Suprapubic skin (tissue), 4 donors: ENCODE measurements at regions not wholly inside any gene's neighbourhood (a gene's known extent, or its start where the extent isn't known, plus 50 kb on each side); places are given as distances from the start of the nearest gene placed in this dataset.

ENCODE experiments used
- DNase-seq, 2 donors: peaks; one replicate each; pipeline ENCODE4 v3.0.0-alpha.2; 2019; ENCODE audit warnings: low spot score in 2 of 2
- H3K27ac ChIP-seq: fragments of 200-600 bp; sonication (generic); one replicate; pipeline ENCODE4 v1.5.1; 2019
- H3K27me3 ChIP-seq: fragments of 200-600 bp; sonication (generic); one replicate; pipeline ENCODE4 v1.5.1; 2019
- H3K36me3 ChIP-seq: fragments of 200-600 bp; sonication (generic); one replicate; pipeline ENCODE4 v1.5.1; 2019
- H3K4me1 ChIP-seq: fragments of 200-600 bp; sonication (generic); one replicate; pipeline ENCODE4 v1.5.1; 2019
- H3K4me3 ChIP-seq: fragments of 200-600 bp; sonication (generic); one replicate; pipeline ENCODE4 v1.5.1; 2019; ENCODE audit warnings: mild to moderate bottlenecking
- H3K9me3 ChIP-seq: fragments of 200-600 bp; sonication (generic); one replicate; pipeline ENCODE4 v1.5.1; 2019
- EP300 ChIP-seq: sonication (generic); formaldehyde crosslinking; IDR thresholded peaks from one replicate; pipeline ENCODE4 v1.6.1; 2017; ENCODE audit warnings: antibody characterized with exemption
- POLR2A ChIP-seq, 2 donors: fragments of 450-650 bp; IDR thresholded peaks; one replicate each; pipeline ENCODE4 v1.6.1; 2017; ENCODE audit warnings: antibody characterized with exemption in 2 of 2, mild to moderate bottlenecking in 2 of 2, moderate library complexity in 2 of 2
- POLR2AphosphoS5 ChIP-seq, 3 donors: sonication (generic); formaldehyde crosslinking; IDR thresholded peaks; one replicate each; pipeline ENCODE4 v1.6.1; 2017; ENCODE audit warnings: antibody characterized with exemption in 3 of 3
- WGBS: methylation state at CpG from one replicate; pipeline ENCODE4 v1.1.5; 2018; 5-methylcytosine and 5-hydroxymethylcytosine counted together
- TF ChIP-seq, protein P1 (sequence below), 2 donors: fragments of 200-600 bp in 1 of 2; fragments of 450-650 bp in 1 of 2; sonication (generic) in 1 of 2; IDR thresholded peaks; one replicate each; pipeline ENCODE4 v1.5.1; 2016 to 2019; ENCODE audit warnings: antibody characterized with exemption in 2 of 2, mild to moderate bottlenecking in 1 of 2, moderate library complexity in 1 of 2

DNA sequence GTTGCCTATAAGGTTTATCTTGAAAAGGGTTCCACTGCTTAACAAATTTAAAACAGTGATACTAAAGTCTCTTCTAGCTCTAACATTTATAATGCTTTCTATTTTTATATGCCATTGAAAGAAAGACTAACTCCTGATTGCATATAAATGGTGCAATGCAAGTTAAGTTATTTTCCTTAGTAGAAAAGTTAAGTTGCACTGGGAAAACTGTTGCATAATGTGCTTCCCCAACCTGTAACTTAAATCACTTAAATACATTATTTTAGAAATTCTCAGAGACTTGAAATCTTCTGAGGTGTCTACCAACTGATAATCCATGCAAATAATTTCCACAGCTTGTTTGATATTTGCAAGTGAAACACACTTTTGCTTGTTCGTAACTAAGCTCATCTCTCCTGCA is 175.0 kb upstream of the HMCN1 start:
- Histone ChIP-seq H3K9me3 (no peaks in the 10 kb centered on the region), H3K27me3 (no peaks in the 10 kb centered on the region), H3K4me3 (no peak overlapping the region), H3K36me3 (no peaks in the 10 kb centered on the region), H3K27ac (no peak overlapping the region), H3K4me1 (no peaks in the 10 kb centered on the region)
- no peak for DNase-seq
- TF ChIP-seq POLR2A (IDR thresholded peaks at IDR 0.05) = no peak
- TF ChIP-seq, protein P1, sequence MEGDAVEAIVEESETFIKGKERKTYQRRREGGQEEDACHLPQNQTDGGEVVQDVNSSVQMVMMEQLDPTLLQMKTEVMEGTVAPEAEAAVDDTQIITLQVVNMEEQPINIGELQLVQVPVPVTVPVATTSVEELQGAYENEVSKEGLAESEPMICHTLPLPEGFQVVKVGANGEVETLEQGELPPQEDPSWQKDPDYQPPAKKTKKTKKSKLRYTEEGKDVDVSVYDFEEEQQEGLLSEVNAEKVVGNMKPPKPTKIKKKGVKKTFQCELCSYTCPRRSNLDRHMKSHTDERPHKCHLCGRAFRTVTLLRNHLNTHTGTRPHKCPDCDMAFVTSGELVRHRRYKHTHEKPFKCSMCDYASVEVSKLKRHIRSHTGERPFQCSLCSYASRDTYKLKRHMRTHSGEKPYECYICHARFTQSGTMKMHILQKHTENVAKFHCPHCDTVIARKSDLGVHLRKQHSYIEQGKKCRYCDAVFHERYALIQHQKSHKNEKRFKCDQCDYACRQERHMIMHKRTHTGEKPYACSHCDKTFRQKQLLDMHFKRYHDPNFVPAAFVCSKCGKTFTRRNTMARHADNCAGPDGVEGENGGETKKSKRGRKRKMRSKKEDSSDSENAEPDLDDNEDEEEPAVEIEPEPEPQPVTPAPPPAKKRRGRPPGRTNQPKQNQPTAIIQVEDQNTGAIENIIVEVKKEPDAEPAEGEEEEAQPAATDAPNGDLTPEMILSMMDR (IDR thresholded peaks at IDR 0.05) = no peak
- no peak for TF ChIP-seq EP300
- no peak for TF ChIP-seq POLR2AphosphoS5 (IDR thresholded peaks at IDR 0.05)
- WGBS = 100% methylated on average over 1 of the region's 1 CpG

GRCh38 chr1:185556561-185556960 is 177.6 kb upstream of the HMCN1 start:
- no peak overlapping the region for H3K4me3 ChIP-seq
- H3K27ac ChIP-seq = no peak overlapping the region
- 91% methylated on average over 1 of the region's 1 CpG for whole genome bisulfite sequencing
- TF ChIP-seq POLR2A (IDR thresholded peaks at IDR 0.05) = no peak
- TF ChIP-seq, protein P1 (IDR thresholded peaks at IDR 0.05) = no peak
- TF ChIP-seq POLR2AphosphoS5 (IDR thresholded peaks at IDR 0.05) = no peak
- no peak for TF ChIP-seq EP300
- DNase-seq = no peak
- no peaks in the 10 kb centered on the region for H3K27me3 ChIP-seq
- no peaks in the 10 kb centered on the region for H3K36me3 ChIP-seq
- H3K4me1 ChIP-seq = no peaks in the 10 kb centered on the region
- no peaks in the 10 kb centered on the region for H3K9me3 ChIP-seq

DNA sequence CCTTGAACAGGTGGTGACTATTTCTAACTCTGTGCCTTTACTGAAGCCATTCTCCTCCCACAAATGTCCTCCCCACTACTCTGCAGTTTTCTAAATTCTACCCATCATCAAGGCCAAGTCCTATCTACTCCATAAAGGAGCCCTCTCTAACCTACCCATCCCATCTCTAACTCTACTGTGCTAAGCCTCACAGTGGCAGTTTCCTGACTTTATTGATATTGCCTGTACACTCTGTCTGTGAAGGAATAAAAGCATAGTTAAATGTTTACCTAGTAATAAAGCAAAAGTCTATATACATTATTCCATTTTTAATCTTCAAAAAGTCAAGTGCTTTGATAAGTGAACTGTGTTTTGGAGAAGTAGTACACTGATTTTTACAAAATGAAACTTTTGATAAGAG is 178.4 kb upstream of the HMCN1 start:
- Histone ChIP-seq H3K4me1 (no peaks in the 10 kb centered on the region), H3K27ac (no peak overlapping the region), H3K27me3 (no peaks in the 10 kb centered on the region), H3K4me3 (no peak overlapping the region), H3K36me3 (no peaks in the 10 kb centered on the region), H3K9me3 (no peaks in the 10 kb centered on the region)
- DNase-seq = no peak
- no peak for TF ChIP-seq EP300
- TF ChIP-seq POLR2AphosphoS5 (IDR thresholded peaks at IDR 0.05) = no peak
- TF ChIP-seq POLR2A (IDR thresholded peaks at IDR 0.05) = no peak
- TF ChIP-seq, protein P1 (IDR thresholded peaks at IDR 0.05) = no peak

- H3K4me3 ChIP-seq = no peak overlapping the region
- WGBS = 55% methylated on average over 2 of the region's 2 CpGs
- H3K27ac ChIP-seq = no peak overlapping the region
- H3K36me3 ChIP-seq = no peaks in the 10 kb centered on the region
- H3K27me3 ChIP-seq = no peaks in the 10 kb centered on the region
- TF ChIP-seq, protein P1 (IDR thresholded peaks at IDR 0.05) = no peak
- TF ChIP-seq POLR2A (IDR thresholded peaks at IDR 0.05) = no peak
- DNase-seq = no peak
- H3K4me1 ChIP-seq = no peaks in the 10 kb centered on the region
- no peaks in the 10 kb centered on the region for H3K9me3 ChIP-seq
These were observed 183.2 kb upstream of the HMCN1 start for GRCh38 chr1:185551008-185551407.

GRCh38 chr1:185549906-185550305 is 184.3 kb upstream of the HMCN1 start:
- no peak overlapping the region for H3K27ac ChIP-seq
- no peak overlapping the region for H3K4me3 ChIP-seq
- H3K9me3 ChIP-seq = no peaks in the 10 kb centered on the region
- DNase-seq = no peak
- 100% methylated on average over 1 of the region's 1 CpG for WGBS
- H3K4me1 ChIP-seq = no peaks in the 10 kb centered on the region
- H3K27me3 ChIP-seq = no peaks in the 10 kb centered on the region
- no peak for TF ChIP-seq POLR2A (IDR thresholded peaks at IDR 0.05)
- TF ChIP-seq POLR2AphosphoS5 (IDR thresholded peaks at IDR 0.05) = no peak
- TF ChIP-seq, protein P1 (IDR thresholded peaks at IDR 0.05) = no peak
- TF ChIP-seq EP300 = no peak
- H3K36me3 ChIP-seq = no peaks in the 10 kb centered on the region
